Endothelial cell of umbilical vein (primary cell): ENCODE measurements at regions not wholly inside any gene's neighbourhood (a gene's known extent, or its start where the extent isn't known, plus 50 kb on each side); places are given as distances from the start of the nearest gene placed in this dataset.

Experiments used
- BruUV-seq: library from RNA; stranded (reverse); fragments of 400-500 nt; replicated peaks from 2 replicates; lab custom pipeline; 2021; lab: Mats Ljungman, UMichigan
- CTCF ChIA-PET: fragments of 300-600, 350-600 bp; sonication (Branson Sonifier 250); formaldehyde crosslinking; loops from one replicate; lab custom pipeline; 2021; ENCODE audit warnings: antibody characterized with exemption, inconsistent platforms; lab: Charles Lee
- POLR2A ChIA-PET: fragments of 300-600, 350-600 bp; sonication (Branson Sonifier 250); formaldehyde crosslinking; loops from one replicate; lab custom pipeline; 2021; ENCODE audit warnings: antibody characterized with exemption, inconsistent platforms; lab: Charles Lee
- DNase-seq: peaks from one replicate; pipeline ENCODE4 v3.0.0-alpha.2; 2011; ENCODE audit warnings: low read depth, low spot score
- FAIRE-seq: peaks from 2 replicates; lab custom pipeline; 2011; peaks lifted over from hg19 to GRCh38; lab: Jason Lieb, UNC
- H2AFZ ChIP-seq: 2 replicates; pipeline ENCODE4 v1.6.0; 2012; ENCODE audit warnings: low read depth, low read length, control low read depth, inconsistent platforms
- H3K27ac ChIP-seq: 2 replicates; pipeline ENCODE4 v1.5.1; 2011; ENCODE audit warnings: low read depth, mild to moderate bottlenecking, control low read depth, low read length, moderate library complexity; ENCODE audit not compliant: insufficient read depth
- H3K27me3 ChIP-seq, 2 experiments: 2 replicates each; pipeline versions ENCODE4 v1.6.0 to v1.6.1; 2011; ENCODE audit warnings: low read length in 2 of 2, mixed read lengths in 1 of 2; ENCODE audit not compliant: control insufficient read depth in 2 of 2, insufficient read depth in 2 of 2
- H3K36me3 ChIP-seq, 2 experiments: 2 replicates in 1 of 2; 3 replicates in 1 of 2; pipeline ENCODE4 v1.5.1; 2011; ENCODE audit warnings: low read length in 2 of 2, mild to moderate bottlenecking in 1 of 2, moderate library complexity in 1 of 2; ENCODE audit not compliant: control insufficient read depth in 2 of 2, insufficient read depth in 2 of 2; ENCODE audit errors: extremely low read depth in 1 of 2
- H3K4me1 ChIP-seq: 3 replicates; pipeline ENCODE4 v1.5.1; 2011; ENCODE audit warnings: mild to moderate bottlenecking, low read length; ENCODE audit not compliant: control insufficient read depth, insufficient read depth; ENCODE audit errors: extremely low read depth
- H3K4me2 ChIP-seq: 2 replicates; pipeline ENCODE4 v1.6.1; 2011; ENCODE audit warnings: low read length, control low read depth, mixed read lengths; ENCODE audit not compliant: insufficient read depth
- H3K4me3 ChIP-seq, 3 experiments: fragments of 200-600 bp in 1 of 3; sonication (generic), shearing (Covaris generic) in 1 of 3; replicated peaks in 1 of 3; 2 replicates each; pipeline ENCODE4 v1.5.1; 2011 to 2016; ENCODE audit warnings: control low read depth in 3 of 3, low read length in 3 of 3, mild to moderate bottlenecking in 2 of 3, inconsistent platforms in 1 of 3, low read depth in 1 of 3, moderate library complexity in 1 of 3; ENCODE audit not compliant: insufficient read depth in 1 of 3
- H3K79me2 ChIP-seq: 2 replicates; pipeline ENCODE4 v1.6.0; 2012; ENCODE audit warnings: low read length, inconsistent platforms; ENCODE audit not compliant: control insufficient read depth, insufficient read depth
- H3K9ac ChIP-seq: replicated peaks from 2 replicates; pipeline ENCODE3; 2011; ENCODE audit warnings: low read length, control low read depth; ENCODE audit not compliant: insufficient read depth; ENCODE audit errors: extremely low read depth
- H3K9me1 ChIP-seq: replicated peaks from 3 replicates; pipeline ENCODE4 v1.6.0; 2011; ENCODE audit warnings: mild to moderate bottlenecking, low read length; ENCODE audit not compliant: control insufficient read depth, insufficient read depth; ENCODE audit errors: extremely low read depth
- H3K9me3 ChIP-seq: replicated peaks from 2 replicates; pipeline ENCODE4 v1.5.1; 2012; ENCODE audit warnings: low read length, inconsistent platforms; ENCODE audit not compliant: control insufficient read depth, insufficient read depth
- H4K20me1 ChIP-seq: replicated peaks from 2 replicates; pipeline ENCODE3; 2011; ENCODE audit warnings: mild to moderate bottlenecking, low read length; ENCODE audit not compliant: control insufficient read depth, insufficient read depth; ENCODE audit errors: extremely low read depth
- EZH2 ChIP-seq: IDR thresholded peaks from 2 replicates; pipeline ENCODE4 v1.6.1; 2012; ENCODE audit warnings: borderline replicate concordance, low read depth, mild to moderate bottlenecking, moderate library complexity, low read length, inconsistent platforms; ENCODE audit not compliant: severe bottlenecking
- FOS ChIP-seq: IDR thresholded peaks from 2 replicates; pipeline ENCODE4 v1.6.1; 2011; ENCODE audit warnings: mild to moderate bottlenecking, low read length, moderate library complexity, borderline replicate concordance; ENCODE audit not compliant: insufficient read depth
- GATA2 ChIP-seq: IDR thresholded peaks from 2 replicates; pipeline ENCODE4 v1.7.0; 2011; ENCODE audit warnings: low read depth, mild to moderate bottlenecking, moderate library complexity, mixed read lengths, low read length; ENCODE audit not compliant: insufficient read length, insufficient read depth
- JUN ChIP-seq: IDR thresholded peaks from 2 replicates; pipeline ENCODE4 v1.6.1; 2011; ENCODE audit warnings: borderline replicate concordance, low read depth; ENCODE audit not compliant: insufficient read length, insufficient read depth
- MYC ChIP-seq: IDR thresholded peaks from one replicate; pipeline ENCODE4 v1.6.1; 2011; ENCODE audit warnings: mild to moderate bottlenecking, low read depth, low read length
- POLR2A ChIP-seq: IDR thresholded peaks from 2 replicates; pipeline ENCODE4 v1.6.1; 2012; ENCODE audit warnings: low read depth, mild to moderate bottlenecking, control low read depth, low read length
- dilution Hi-C: fragments of 300-500 bp; cut with MboI; formaldehyde crosslinking; loops from one replicate; pipeline ENCODE4 v1.15.0; 2019; ENCODE audit warnings: low sequenced_read_pairs; ENCODE audit not compliant: extremely low pct_ligation_motif_present
- intact Hi-C: fragments of 100-400 bp; cut with micrococcal nuclease; formaldehyde crosslinking; loops from one replicate; pipeline ENCODE4 v1.10.0; 2022
- TF ChIP-seq, protein P1 (sequence below): IDR thresholded peaks from 2 replicates; pipeline ENCODE4 v1.6.1; 2011; ENCODE audit not compliant: insufficient read depth, insufficient read length

DNA sequence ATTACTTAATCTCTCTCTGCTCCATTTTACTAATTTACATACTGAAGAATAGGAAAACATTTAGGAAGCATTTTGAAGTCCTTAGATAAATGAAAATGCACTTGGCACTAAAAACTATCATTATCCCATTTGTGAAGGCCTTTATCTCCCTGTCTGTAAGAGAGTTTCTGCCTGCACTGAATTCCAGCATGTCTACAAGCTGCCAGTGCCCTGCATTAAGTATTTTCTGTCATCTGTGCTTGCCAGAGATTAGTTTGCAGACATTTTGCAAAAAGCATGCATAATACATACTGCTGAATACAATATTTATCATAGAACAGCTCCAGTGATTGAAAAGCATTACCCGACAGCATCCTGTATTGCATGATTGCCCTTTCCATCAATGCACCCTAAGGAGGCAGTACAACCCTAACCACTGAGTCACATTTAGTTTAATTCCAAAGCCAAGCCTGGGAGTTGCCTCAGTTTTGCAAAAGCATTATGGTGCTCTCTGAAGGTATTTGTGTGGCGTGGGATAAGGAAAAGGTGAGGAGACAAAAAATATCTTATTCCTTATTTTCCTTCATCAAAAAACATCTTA lies 280.2 kb upstream of the TOM1L1 start:
- DNase-seq (no peak), FAIRE-seq (no peak)
- Histone ChIP-seq H3K27ac (no peak overlapping the region), H3K9ac (no peak overlapping the region), H4K20me1 (no peaks in the 10 kb centered on the region), H3K36me3 (no peaks in the 10 kb centered on the region), H2AFZ (no peak overlapping the region), H3K4me2 (no peak overlapping the region), H3K79me2 (no peaks in the 10 kb centered on the region), H3K9me1 (no peaks in the 10 kb centered on the region), H3K4me1 (no peaks in the 10 kb centered on the region), H3K9me3 (peaks cover 5% of the 10 kb centered on the region), H3K4me3 (no peak overlapping the region), H3K27me3 (no peaks in the 10 kb centered on the region)
- TF ChIP-seq GATA2 = no peak
- TF ChIP-seq, protein P1, sequence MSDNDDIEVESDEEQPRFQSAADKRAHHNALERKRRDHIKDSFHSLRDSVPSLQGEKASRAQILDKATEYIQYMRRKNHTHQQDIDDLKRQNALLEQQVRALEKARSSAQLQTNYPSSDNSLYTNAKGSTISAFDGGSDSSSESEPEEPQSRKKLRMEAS = no peak
- no peak for TF ChIP-seq EZH2
- no peak for TF ChIP-seq JUN
- no peak for TF ChIP-seq POLR2A
- TF ChIP-seq MYC = no peak
- ChIA-PET CTCF (no interaction called here), POLR2A (no interaction called here)
- intact Hi-C loops (no loop called here), dilution Hi-C loops (no loop called here)
- no TSS peak for BruUV-seq

DNA sequence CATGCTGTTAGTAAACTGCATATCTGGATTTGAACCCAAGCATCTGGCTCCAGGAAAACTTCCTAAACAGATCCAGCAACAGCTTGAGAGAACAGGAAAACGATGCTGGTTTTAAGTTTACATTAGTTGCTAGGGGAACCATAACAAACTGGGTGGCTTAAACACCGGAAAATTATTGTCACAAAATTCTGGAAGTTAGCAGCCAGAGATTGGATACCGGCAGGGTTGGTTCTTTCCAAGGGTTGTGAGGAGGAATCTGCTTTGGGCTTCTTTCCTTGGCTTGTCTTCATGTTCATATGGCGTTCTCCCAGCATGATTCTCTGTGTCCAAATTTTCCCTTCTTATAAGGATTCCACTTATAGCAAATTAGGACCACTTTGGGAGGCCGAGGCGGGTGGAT lies 276.9 kb upstream of the TOM1L1 start:
- FAIRE-seq (no peak), DNase-seq (no peak)
- no peak for TF ChIP-seq FOS
- Histone ChIP-seq H3K4me1 (no peaks in the 10 kb centered on the region), H3K9me3 (peaks cover 5% of the 10 kb centered on the region), H4K20me1 (no peaks in the 10 kb centered on the region), H3K27ac (no peak overlapping the region), H3K4me2 (no peak overlapping the region), H3K9ac (no peak overlapping the region), H3K4me3 (no peak overlapping the region), H3K36me3 (no peaks in the 10 kb centered on the region), H3K9me1 (no peaks in the 10 kb centered on the region), H3K27me3 (no peaks in the 10 kb centered on the region), H3K79me2 (no peaks in the 10 kb centered on the region), H2AFZ (no peak overlapping the region)
- dilution Hi-C loops (no loop called here), intact Hi-C loops (no loop called here)
- CTCF ChIA-PET = no interaction called here
- POLR2A ChIA-PET = no interaction called here
- no TSS peak for BruUV-seq
